ENCODE measurements at regions not wholly inside any gene's neighbourhood (a gene's known extent, or its start where the extent isn't known, plus 50 kb on each side); places are given as distances from the start of the nearest gene placed in this dataset.

DNA sequence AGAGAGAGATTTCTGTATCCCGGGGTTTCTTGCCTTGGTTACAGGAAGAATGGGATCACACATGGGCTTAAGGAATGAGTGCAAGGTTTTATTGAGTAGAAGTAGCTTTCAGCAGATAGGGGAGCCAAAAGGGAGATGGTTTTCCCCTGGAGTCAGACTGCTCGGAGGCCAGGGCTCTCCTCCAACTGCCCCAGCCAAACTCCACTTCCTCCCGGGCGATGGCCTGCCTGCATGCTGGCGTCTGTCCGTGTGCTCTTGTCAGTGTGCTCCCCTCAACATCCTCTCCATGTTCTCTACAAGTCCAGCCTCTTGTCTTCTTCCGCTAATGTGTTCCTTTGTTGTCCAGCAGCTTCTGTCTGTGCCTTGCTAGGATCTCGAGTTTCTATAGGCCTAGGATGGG, 421.3 kb upstream of the ADGRL2 start:
- Histone ChIP-seq H3K27me3 (replicated peaks; ENCODE audit: control insufficient read depth, insufficient read depth, low read length) (no peaks in the 10 kb centered on the region), H3K4me3 (replicated peaks; ENCODE audit: low read depth, low read length) (no peak overlapping the region), H3K36me3 (ENCODE audit: control insufficient read depth, insufficient read depth, low read length) (no peaks in the 10 kb centered on the region)
- TF ChIP-seq CTCF (IDR thresholded peaks at IDR 0.05; ENCODE audit: insufficient read depth, low read length, poor library complexity, severe bottlenecking) = no peak
- DNase-seq (ENCODE audit: extremely low read depth, insufficient read length) = peak; percentile 3

DNA sequence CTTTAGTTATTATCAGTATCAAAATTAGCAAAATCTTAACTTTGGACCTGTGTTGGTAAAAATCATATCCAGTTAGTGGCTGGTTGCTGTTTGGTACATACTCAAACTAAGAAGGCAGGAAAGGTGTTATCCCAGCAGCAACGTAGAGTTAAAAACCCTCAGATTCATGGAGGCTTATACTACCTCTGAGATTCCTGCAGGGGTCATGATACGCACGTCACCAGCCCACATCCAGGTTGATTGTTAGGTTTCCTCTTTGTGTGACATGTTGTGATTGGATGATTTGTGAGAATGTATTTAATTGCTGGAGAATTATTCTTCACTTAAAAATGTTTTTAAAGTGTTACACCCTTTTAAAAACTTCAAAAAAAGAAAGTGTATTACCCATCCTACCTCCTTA, 423.3 kb upstream of the ADGRL2 start:
- DNase-seq (ENCODE audit: extremely low read depth, insufficient read length) = no peak
- no peak overlapping the region for H3K4me3 ChIP-seq (replicated peaks; ENCODE audit: low read depth, low read length)
- no peaks in the 10 kb centered on the region for H3K36me3 ChIP-seq (ENCODE audit: control insufficient read depth, insufficient read depth, low read length)
- TF ChIP-seq CTCF (IDR thresholded peaks at IDR 0.05; ENCODE audit: insufficient read depth, low read length, poor library complexity, severe bottlenecking) = no peak
- H3K27me3 ChIP-seq (replicated peaks; ENCODE audit: control insufficient read depth, insufficient read depth, low read length) = no peaks in the 10 kb centered on the region

DNA sequence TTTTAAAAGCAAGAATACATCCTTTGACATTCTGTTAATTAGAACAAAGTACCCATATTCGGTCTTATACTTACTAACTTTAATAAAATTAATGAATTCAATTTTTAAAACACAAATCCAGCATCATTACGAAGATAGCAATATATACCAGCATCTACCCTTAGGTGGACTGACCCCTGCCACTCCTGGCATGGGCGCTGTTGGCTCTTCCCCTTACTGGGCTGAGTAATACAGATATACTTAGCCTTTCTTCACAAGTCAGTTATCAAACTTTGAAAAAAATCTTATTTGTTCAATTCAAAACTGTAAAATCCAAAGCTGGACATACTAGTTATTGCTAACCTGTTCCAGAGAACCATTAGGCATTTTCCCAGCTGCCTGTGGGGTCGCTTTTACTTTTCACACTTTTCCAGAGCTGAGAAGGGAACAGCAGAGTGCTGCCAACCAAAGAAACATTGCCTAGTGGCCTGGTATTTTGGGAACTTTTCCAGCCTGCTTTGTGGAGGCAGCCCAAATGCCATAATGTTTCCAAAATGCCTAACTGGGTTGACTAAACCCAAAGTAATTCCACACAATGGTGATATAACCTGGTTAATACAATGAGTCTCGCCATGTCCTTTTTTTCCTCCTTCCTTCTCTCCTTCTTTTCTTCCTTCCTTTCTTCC, 424.7 kb upstream of the ADGRL2 start:
- no peak for TF ChIP-seq CTCF (IDR thresholded peaks at IDR 0.05; ENCODE audit: insufficient read depth, low read length, poor library complexity, severe bottlenecking)

GRCh38 chr1:81374481-81374880, 426.3 kb upstream of the ADGRL2 start:
- H3K4me3 ChIP-seq (replicated peaks; ENCODE audit: low read depth, low read length) = no peak overlapping the region
- H3K27me3 ChIP-seq (replicated peaks; ENCODE audit: control insufficient read depth, insufficient read depth, low read length) = no peaks in the 10 kb centered on the region
- DNase-seq (ENCODE audit: extremely low read depth, insufficient read length) = no peak
- no peaks in the 10 kb centered on the region for H3K36me3 ChIP-seq (ENCODE audit: control insufficient read depth, insufficient read depth, low read length)
- no peak for TF ChIP-seq CTCF (IDR thresholded peaks at IDR 0.05; ENCODE audit: insufficient read depth, low read length, poor library complexity, severe bottlenecking)

More for the DNA sequence above, 424.7 kb upstream of the ADGRL2 start:
- no peaks in the 10 kb centered on the region for H3K36me3 ChIP-seq (ENCODE audit: control insufficient read depth, insufficient read depth, low read length)
- DNase-seq (ENCODE audit: extremely low read depth, insufficient read length) = no peak
- H3K4me3 ChIP-seq (replicated peaks; ENCODE audit: low read depth, low read length) = no peak overlapping the region
- no peaks in the 10 kb centered on the region for H3K27me3 ChIP-seq (replicated peaks; ENCODE audit: control insufficient read depth, insufficient read depth, low read length)

DNA sequence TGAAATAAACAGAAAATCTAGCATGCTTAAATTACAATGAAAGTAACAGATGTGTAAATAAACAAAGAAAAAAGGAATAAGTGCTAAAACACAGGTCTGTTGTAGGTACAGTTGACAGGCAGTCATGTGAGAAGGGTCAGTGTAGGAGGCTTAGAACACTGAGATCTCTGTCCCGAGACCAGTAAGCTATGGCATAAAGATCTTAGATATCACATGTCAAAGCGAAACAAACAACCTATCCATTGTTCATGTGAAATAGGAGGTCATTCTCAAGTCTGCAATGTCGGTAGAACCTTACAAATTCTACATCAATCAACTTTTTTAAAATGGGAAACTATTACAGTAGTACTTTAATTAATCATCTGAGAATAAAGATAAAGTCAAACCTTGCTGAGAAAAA, 428.9 kb upstream of the ADGRL2 start:
- no peak for TF ChIP-seq CTCF (IDR thresholded peaks at IDR 0.05; ENCODE audit: insufficient read depth, low read length, poor library complexity, severe bottlenecking)
- DNase-seq (ENCODE audit: extremely low read depth, insufficient read length) = no peak
- no peak overlapping the region for H3K4me3 ChIP-seq (replicated peaks; ENCODE audit: low read depth, low read length)
- no peaks in the 10 kb centered on the region for H3K36me3 ChIP-seq (ENCODE audit: control insufficient read depth, insufficient read depth, low read length)
- H3K27me3 ChIP-seq (replicated peaks; ENCODE audit: control insufficient read depth, insufficient read depth, low read length) = no peaks in the 10 kb centered on the region

GRCh38 chr1:81369833-81370232, 430.9 kb upstream of the ADGRL2 start:
- no peak for TF ChIP-seq CTCF (IDR thresholded peaks at IDR 0.05; ENCODE audit: insufficient read depth, low read length, poor library complexity, severe bottlenecking)
- no peaks in the 10 kb centered on the region for H3K36me3 ChIP-seq (ENCODE audit: control insufficient read depth, insufficient read depth, low read length)
- H3K27me3 ChIP-seq (replicated peaks; ENCODE audit: control insufficient read depth, insufficient read depth, low read length) = no peaks in the 10 kb centered on the region
- H3K4me3 ChIP-seq (replicated peaks; ENCODE audit: low read depth, low read length) = no peak overlapping the region
- DNase-seq (ENCODE audit: extremely low read depth, insufficient read length) = no peak

Measured in GM06990 (cell line).